OCI-LY1 (cell line): ENCODE measurements at regions not wholly inside any gene's neighbourhood (a gene's known extent, or its start where the extent isn't known, plus 50 kb on each side); places are given as distances from the start of the nearest gene placed in this dataset.

Experiments
- H2AFZ ChIP-seq: fragments of 200-600 bp; sonication (generic), shearing (Covaris generic); 2 replicates; pipeline ENCODE4 v1.6.0; 2014; ENCODE audit warnings: antibody characterized with exemption, mild to moderate bottlenecking, low read length
- H3F3A ChIP-seq: fragments of 200-600 bp; sonication (generic), shearing (Covaris generic); 2 replicates; pipeline ENCODE4 v1.6.0; 2014; ENCODE audit warnings: mild to moderate bottlenecking, antibody characterized with exemption, low read length, moderate library complexity; ENCODE audit not compliant: insufficient read depth
- H3K27ac ChIP-seq: fragments of 200-600 bp; sonication (generic); 2 replicates; pipeline ENCODE4 v1.5.1; 2014; ENCODE audit warnings: low read length, mixed run types, mild to moderate bottlenecking, low read depth; ENCODE audit not compliant: poor library complexity, severe bottlenecking
- H3K27me3 ChIP-seq: fragments of 200-600 bp; sonication (generic); 2 replicates; pipeline ENCODE4 v1.6.0; 2014; ENCODE audit warnings: antibody characterized with exemption, mild to moderate bottlenecking, low read length, moderate library complexity; ENCODE audit not compliant: insufficient read depth
- H3K36me3 ChIP-seq: fragments of 200-600 bp; sonication (generic); 2 replicates; pipeline ENCODE4 v1.6.1; 2014; ENCODE audit warnings: mild to moderate bottlenecking, antibody characterized with exemption, low read length, moderate library complexity, mixed read lengths; ENCODE audit not compliant: insufficient read depth
- H3K4me1 ChIP-seq: fragments of 200-600 bp; sonication (generic); 2 replicates; pipeline ENCODE4 v1.5.1; 2014; ENCODE audit warnings: mild to moderate bottlenecking, low read length, moderate library complexity; ENCODE audit not compliant: insufficient read depth, severe bottlenecking
- H3K4me2 ChIP-seq: fragments of 200-600 bp; sonication (generic), shearing (Covaris generic); 2 replicates; pipeline ENCODE4 v1.6.1; 2014; ENCODE audit warnings: low read length
- H3K4me3 ChIP-seq: fragments of 200-600 bp; sonication (generic); 2 replicates; pipeline ENCODE4 v1.5.1; 2014; ENCODE audit warnings: low read length, low read depth, mild to moderate bottlenecking, mixed read lengths; ENCODE audit not compliant: poor library complexity, severe bottlenecking
- H3K79me2 ChIP-seq: fragments of 200-600 bp; shearing (Covaris generic); 2 replicates; pipeline ENCODE4 v1.6.1; 2016; ENCODE audit warnings: mixed run types, low read length, mixed read lengths; ENCODE audit not compliant: insufficient read depth
- H3K9ac ChIP-seq: fragments of 200-600 bp; sonication (generic), shearing (Covaris generic); 2 replicates; pipeline ENCODE4 v1.6.1; 2014; ENCODE audit warnings: mild to moderate bottlenecking, low read length, mixed read lengths
- H3K9me2 ChIP-seq: fragments of 200-600 bp; sonication (generic), shearing (Covaris generic); 2 replicates; pipeline ENCODE4 v1.6.1; 2014; ENCODE audit warnings: low read depth, mild to moderate bottlenecking, low read length, mixed read lengths
- H3K9me3 ChIP-seq: fragments of 200-600 bp; shearing (Covaris generic); 2 replicates; pipeline ENCODE4 v1.6.1; 2014; ENCODE audit warnings: low read length, mixed read lengths
- H4K20me1 ChIP-seq: fragments of 200-600 bp; sonication (generic), shearing (Covaris generic); 2 replicates; pipeline ENCODE4 v1.6.0; 2016; ENCODE audit warnings: mild to moderate bottlenecking, low read length; ENCODE audit not compliant: insufficient read depth
- EZH2 ChIP-seq: fragments of 200-600 bp; sonication (generic), shearing (Covaris generic); IDR thresholded peaks from 2 replicates; pipeline ENCODE4 v1.8.0; 2017; ENCODE audit warnings: borderline replicate concordance, mixed run types, mild to moderate bottlenecking, antibody characterized with exemption, low read length, moderate library complexity, mixed read lengths
- TF ChIP-seq, protein P1 (sequence below): fragments of 200-600 bp; sonication (generic), shearing (Covaris generic); IDR thresholded peaks from 2 replicates; pipeline ENCODE4 v1.5.1; 2017; ENCODE audit warnings: mild to moderate bottlenecking, antibody characterized with exemption, low read length, moderate library complexity, mixed read lengths

DNA sequence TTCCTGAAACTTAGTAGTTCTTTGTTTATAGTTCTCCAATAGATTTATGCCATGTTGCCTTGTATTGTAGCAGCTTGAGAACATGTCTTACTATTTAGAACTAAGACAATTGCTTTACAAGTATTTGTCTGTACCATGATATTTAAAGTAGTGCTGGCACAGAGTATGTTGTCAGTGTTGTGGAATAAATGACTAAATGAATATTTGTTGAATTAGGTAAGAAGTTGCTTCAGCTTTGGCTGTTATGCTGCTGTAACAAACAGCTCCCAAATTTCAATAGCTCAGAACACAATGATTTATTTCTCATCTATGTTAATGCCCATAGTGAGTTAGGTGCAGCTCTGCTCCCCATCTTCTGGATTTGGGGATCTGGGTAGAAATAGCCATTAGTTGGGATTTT is 90.2 kb upstream of the VCAM1 start:
- H3K9ac ChIP-seq = no peak overlapping the region
- no peaks in the 10 kb centered on the region for H3K9me2 ChIP-seq
- H3K27ac ChIP-seq = no peak overlapping the region
- no peak for TF ChIP-seq EZH2
- TF ChIP-seq, protein P1, sequence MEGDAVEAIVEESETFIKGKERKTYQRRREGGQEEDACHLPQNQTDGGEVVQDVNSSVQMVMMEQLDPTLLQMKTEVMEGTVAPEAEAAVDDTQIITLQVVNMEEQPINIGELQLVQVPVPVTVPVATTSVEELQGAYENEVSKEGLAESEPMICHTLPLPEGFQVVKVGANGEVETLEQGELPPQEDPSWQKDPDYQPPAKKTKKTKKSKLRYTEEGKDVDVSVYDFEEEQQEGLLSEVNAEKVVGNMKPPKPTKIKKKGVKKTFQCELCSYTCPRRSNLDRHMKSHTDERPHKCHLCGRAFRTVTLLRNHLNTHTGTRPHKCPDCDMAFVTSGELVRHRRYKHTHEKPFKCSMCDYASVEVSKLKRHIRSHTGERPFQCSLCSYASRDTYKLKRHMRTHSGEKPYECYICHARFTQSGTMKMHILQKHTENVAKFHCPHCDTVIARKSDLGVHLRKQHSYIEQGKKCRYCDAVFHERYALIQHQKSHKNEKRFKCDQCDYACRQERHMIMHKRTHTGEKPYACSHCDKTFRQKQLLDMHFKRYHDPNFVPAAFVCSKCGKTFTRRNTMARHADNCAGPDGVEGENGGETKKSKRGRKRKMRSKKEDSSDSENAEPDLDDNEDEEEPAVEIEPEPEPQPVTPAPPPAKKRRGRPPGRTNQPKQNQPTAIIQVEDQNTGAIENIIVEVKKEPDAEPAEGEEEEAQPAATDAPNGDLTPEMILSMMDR = no peak
- no peak overlapping the region for H3K4me3 ChIP-seq
- H3F3A ChIP-seq = no peaks in the 10 kb centered on the region
- H3K36me3 ChIP-seq = no peaks in the 10 kb centered on the region
- no peaks in the 10 kb centered on the region for H4K20me1 ChIP-seq
- H2AFZ ChIP-seq = no peak overlapping the region
- H3K9me3 ChIP-seq = no peaks in the 10 kb centered on the region
- H3K27me3 ChIP-seq = 0 out of 2 replicates have a peak, but pooled peaks cover 3% of the 10 kb centered on the region
- no peak overlapping the region for H3K4me2 ChIP-seq
- no peaks in the 10 kb centered on the region for H3K4me1 ChIP-seq
- no peaks in the 10 kb centered on the region for H3K79me2 ChIP-seq

DNA sequence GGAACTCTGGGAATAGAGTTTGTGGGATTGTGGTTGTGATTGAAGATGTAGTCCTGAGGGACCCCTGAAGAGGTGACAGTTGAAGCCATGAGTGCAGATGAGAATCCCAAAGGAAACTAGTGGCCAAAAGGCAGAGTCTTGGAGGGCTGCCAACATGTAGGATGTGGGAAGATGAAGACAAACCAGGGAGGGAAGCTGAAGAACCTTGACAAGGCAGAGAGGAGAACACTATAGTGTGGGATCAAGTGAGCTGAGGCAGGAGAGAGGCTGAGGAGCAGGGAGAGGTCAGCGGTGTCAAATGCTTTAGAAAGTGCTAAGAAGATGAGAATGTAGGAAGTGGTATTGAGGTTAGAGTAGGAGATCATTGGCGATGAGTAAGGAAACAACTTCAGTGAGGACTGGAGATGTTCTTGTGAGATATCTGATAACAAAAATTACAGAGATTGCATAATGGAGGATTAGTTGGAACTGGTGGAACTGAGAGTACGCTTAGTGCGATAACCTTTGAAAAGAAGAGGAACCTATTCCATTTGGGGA is 88.5 kb upstream of the VCAM1 start:
- Histone ChIP-seq H2AFZ (no peak overlapping the region), H3K9ac (no peak overlapping the region), H4K20me1 (no peaks in the 10 kb centered on the region), H3K79me2 (no peaks in the 10 kb centered on the region), H3K4me3 (no peak overlapping the region), H3K36me3 (no peaks in the 10 kb centered on the region), H3K27me3 (0 out of 2 replicates have a peak, but pooled peaks cover 3% of the 10 kb centered on the region), H3K9me3 (no peaks in the 10 kb centered on the region), H3K27ac (no peak overlapping the region), H3F3A (no peaks in the 10 kb centered on the region), H3K4me2 (no peak overlapping the region), H3K9me2 (no peaks in the 10 kb centered on the region), H3K4me1 (no peaks in the 10 kb centered on the region)
- no peak for TF ChIP-seq EZH2
- TF ChIP-seq, protein P1 = no peak

DNA sequence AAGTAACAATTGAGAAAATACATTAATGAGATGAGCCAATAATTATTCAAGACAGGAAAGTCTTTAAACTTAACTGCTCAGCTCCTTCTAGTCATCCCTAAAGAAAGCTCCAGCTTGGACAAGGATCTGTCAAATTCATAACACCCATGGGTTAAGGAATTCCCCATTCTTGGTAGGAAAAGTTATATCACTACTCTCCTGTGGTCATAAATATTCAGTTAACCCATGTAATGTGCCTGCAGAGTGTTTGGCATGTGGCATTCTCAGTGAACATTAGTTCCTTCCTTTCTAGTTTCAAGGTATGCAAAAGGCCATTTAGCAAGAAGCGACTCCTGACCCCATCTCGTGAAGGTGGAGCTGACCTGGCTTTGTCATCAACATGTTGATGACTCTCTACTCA is 76.7 kb upstream of the VCAM1 start:
- Histone ChIP-seq H3K4me1 (no peaks in the 10 kb centered on the region), H2AFZ (no peak overlapping the region), H3K9ac (no peak overlapping the region), H3K4me2 (no peak overlapping the region), H3K27me3 (no peaks in the 10 kb centered on the region), H4K20me1 (no peaks in the 10 kb centered on the region), H3K4me3 (no peak overlapping the region), H3K27ac (no peak overlapping the region), H3K9me3 (no peaks in the 10 kb centered on the region), H3K9me2 (no peaks in the 10 kb centered on the region), H3K36me3 (no peaks in the 10 kb centered on the region), H3F3A (no peaks in the 10 kb centered on the region), H3K79me2 (no peaks in the 10 kb centered on the region)
- TF ChIP-seq, protein P1 = no peak
- TF ChIP-seq EZH2 = no peak
